A673 (cell line): ENCODE measurements at regions not wholly inside any gene's neighbourhood (a gene's known extent, or its start where the extent isn't known, plus 50 kb on each side); places are given as distances from the start of the nearest gene placed in this dataset.

Experiments used
- EZH2 ChIP-seq: fragments of 200-600 bp; sonication (generic); IDR thresholded peaks from 2 replicates; pipeline ENCODE4 v1.6.1; 2017; ENCODE audit warnings: borderline replicate concordance, low read depth, mild to moderate bottlenecking, mixed read lengths, antibody characterized with exemption, low read length; ENCODE audit not compliant: poor library complexity, severe bottlenecking
- TF ChIP-seq, protein P1 (sequence below): fragments of 300-800, 200-600 bp; sonication (generic); conservative IDR thresholded peaks from 2 replicates; pipeline ENCODE4 v1.5.1; 2017; ENCODE audit warnings: low read depth, mild to moderate bottlenecking, antibody characterized with exemption, low read length, moderate library complexity, mixed read lengths

DNA sequence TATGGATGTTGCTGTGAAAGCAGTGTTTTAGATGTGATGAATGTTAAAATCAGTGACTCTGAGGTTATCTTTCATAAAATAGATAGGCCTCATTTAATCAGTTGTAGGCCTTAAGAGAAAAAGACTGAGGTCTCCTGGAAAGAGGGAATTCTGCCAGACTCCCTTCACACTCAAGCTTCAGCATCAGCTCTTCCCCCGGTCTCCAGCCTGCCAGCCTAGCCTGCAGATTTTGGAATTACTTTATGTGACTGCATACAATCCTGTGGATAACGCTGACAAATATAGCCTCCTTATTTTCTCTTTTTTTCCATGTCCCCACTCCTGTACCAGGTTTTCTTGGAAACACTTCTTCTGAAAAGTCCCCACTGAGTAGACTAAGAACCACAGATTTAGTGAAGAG is 510.3 kb downstream of the GBE1 start:
- TF ChIP-seq, protein P1, sequence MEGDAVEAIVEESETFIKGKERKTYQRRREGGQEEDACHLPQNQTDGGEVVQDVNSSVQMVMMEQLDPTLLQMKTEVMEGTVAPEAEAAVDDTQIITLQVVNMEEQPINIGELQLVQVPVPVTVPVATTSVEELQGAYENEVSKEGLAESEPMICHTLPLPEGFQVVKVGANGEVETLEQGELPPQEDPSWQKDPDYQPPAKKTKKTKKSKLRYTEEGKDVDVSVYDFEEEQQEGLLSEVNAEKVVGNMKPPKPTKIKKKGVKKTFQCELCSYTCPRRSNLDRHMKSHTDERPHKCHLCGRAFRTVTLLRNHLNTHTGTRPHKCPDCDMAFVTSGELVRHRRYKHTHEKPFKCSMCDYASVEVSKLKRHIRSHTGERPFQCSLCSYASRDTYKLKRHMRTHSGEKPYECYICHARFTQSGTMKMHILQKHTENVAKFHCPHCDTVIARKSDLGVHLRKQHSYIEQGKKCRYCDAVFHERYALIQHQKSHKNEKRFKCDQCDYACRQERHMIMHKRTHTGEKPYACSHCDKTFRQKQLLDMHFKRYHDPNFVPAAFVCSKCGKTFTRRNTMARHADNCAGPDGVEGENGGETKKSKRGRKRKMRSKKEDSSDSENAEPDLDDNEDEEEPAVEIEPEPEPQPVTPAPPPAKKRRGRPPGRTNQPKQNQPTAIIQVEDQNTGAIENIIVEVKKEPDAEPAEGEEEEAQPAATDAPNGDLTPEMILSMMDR, result no peak
- TF ChIP-seq EZH2, result no peak
